NB4 (cell line): ENCODE measurements at regions not wholly inside any gene's neighbourhood (a gene's known extent, or its start where the extent isn't known, plus 50 kb on each side); places are given as distances from the start of the nearest gene placed in this dataset.

Experiments
- CTCF ChIP-seq: IDR thresholded peaks from one replicate; pipeline ENCODE4 v1.5.1; 2012; ENCODE audit warnings: low read depth, low read length
- MYC ChIP-seq: IDR thresholded peaks from 2 replicates; pipeline ENCODE4 v1.6.1; 2011; ENCODE audit warnings: low read depth, low read length

GRCh38 chr5:4882186-4882585, 257.9 kb upstream of the ADAMTS16 start:
- TF ChIP-seq MYC (no peak), CTCF (no peak)
